HepG2 (cell line): ENCODE measurements at regions not wholly inside any gene's neighbourhood (a gene's known extent, or its start where the extent isn't known, plus 50 kb on each side); places are given as distances from the start of the nearest gene placed in this dataset.

Experiments used
- ATAC-seq: fragments of 200-7000 bp; cut with Tn5 transposase; 3 replicates; pipeline ENCODE4 v1.9.1; 2020; ENCODE audit warnings: mild to moderate bottlenecking, moderate library complexity
- BruUV-seq: library from RNA; stranded (reverse); fragments of 400-500 nt; replicated peaks from 2 replicates; lab custom pipeline; 2021; lab: Mats Ljungman, UMichigan
- CTCF ChIA-PET: fragments of 300-600 bp; formaldehyde crosslinking; extraction: SDS; loops from one replicate; lab custom pipeline; 2021; ENCODE audit warnings: low total read pairs, inconsistent platforms, low intra/inter-chr PET ratio; lab: Yijun Ruan, JAX
- POLR2A ChIA-PET: fragments of 350-600 bp; sonication (Branson Sonifier 250); formaldehyde crosslinking; loops from one replicate; lab custom pipeline; 2020; ENCODE audit warnings: antibody characterized with exemption, inconsistent platforms; lab: Yijun Ruan, JAX
- DNase-seq: peaks from one replicate; pipeline ENCODE4 v3.0.0-alpha.2; 2015; ENCODE audit warnings: low spot score
- FAIRE-seq: peaks from 3 replicates; lab custom pipeline; 2011; peaks lifted over from hg19 to GRCh38; lab: Jason Lieb, UNC
- H2AFZ ChIP-seq: one replicate; pipeline ENCODE4 v1.6.1; 2011; ENCODE audit warnings: low read length, inconsistent platforms
- H3K27ac ChIP-seq: fragments of 300-600 bp; 3 replicates; pipeline ENCODE4 v1.8.0; 2011; ENCODE audit warnings: mixed run types, mild to moderate bottlenecking, mixed read lengths, low read length, inconsistent platforms; ENCODE audit not compliant: insufficient read depth; ENCODE audit errors: extremely low read length
- H3K27me3 ChIP-seq, 2 experiments: fragments of 200-600 bp in 1 of 2; 2 replicates in 1 of 2; 3 replicates in 1 of 2; pipeline versions ENCODE4 v1.6.0 to v1.8.0; 2011; ENCODE audit warnings: low read length in 2 of 2, mild to moderate bottlenecking in 2 of 2, moderate library complexity in 2 of 2, inconsistent platforms in 1 of 2; ENCODE audit not compliant: insufficient read depth in 2 of 2, control insufficient read depth in 1 of 2
- H3K36me3 ChIP-seq, 2 experiments: fragments of 200-600 bp in 1 of 2; replicated peaks in 1 of 2; 2 replicates in 1 of 2; 3 replicates in 1 of 2; pipeline versions ENCODE4 v1.5.1 to v1.8.0; 2011; ENCODE audit warnings: low read length in 2 of 2, inconsistent platforms in 1 of 2; ENCODE audit not compliant: insufficient read depth in 2 of 2, control insufficient read depth in 1 of 2
- H3K4me1 ChIP-seq: 2 replicates; pipeline ENCODE4 v1.5.1; 2012; ENCODE audit warnings: low read length, inconsistent platforms; ENCODE audit not compliant: insufficient read depth
- H3K4me2 ChIP-seq: 2 replicates; pipeline ENCODE4 v1.6.0; 2011; ENCODE audit warnings: low read depth, low read length, inconsistent platforms
- H3K4me3 ChIP-seq, 3 experiments: fragments of 200-600 bp in 1 of 3; sonication (generic), shearing (Covaris generic) in 1 of 3; replicated peaks in 1 of 3; 2 replicates each; pipeline ENCODE4 v1.5.1; 2011 to 2016; ENCODE audit warnings: low read length in 3 of 3, inconsistent platforms in 2 of 3, low read depth in 2 of 3, mild to moderate bottlenecking in 2 of 3, control low read depth in 1 of 3, mixed read lengths in 1 of 3; ENCODE audit not compliant: insufficient read depth in 1 of 3
- H3K79me2 ChIP-seq: one replicate; pipeline ENCODE4 v1.6.1; 2011; ENCODE audit warnings: low read length, inconsistent platforms; ENCODE audit not compliant: insufficient read depth
- H3K9ac ChIP-seq: 2 replicates; pipeline ENCODE4 v1.6.0; 2011; ENCODE audit warnings: mild to moderate bottlenecking, low read depth, low read length, inconsistent platforms; ENCODE audit not compliant: insufficient read depth
- H3K9me3 ChIP-seq: 2 replicates; pipeline ENCODE4 v1.5.1; 2012; ENCODE audit warnings: mild to moderate bottlenecking, low read length
- H4K20me1 ChIP-seq: 2 replicates; pipeline ENCODE4 v1.6.0; 2011; ENCODE audit warnings: inconsistent platforms, mild to moderate bottlenecking, low read length, moderate library complexity; ENCODE audit not compliant: insufficient read depth
- GPN1 ChIP-seq: sonication (generic); formaldehyde crosslinking; IDR thresholded peaks from 2 replicates; pipeline ENCODE4 v1.5.1; 2020; ENCODE audit warnings: missing genetic modification reagents, borderline replicate concordance
- KDM2A ChIP-seq: sonication (generic); formaldehyde crosslinking; IDR thresholded peaks from 2 replicates; pipeline ENCODE4 v1.4.0; 2020; ENCODE audit warnings: low read depth, missing genetic modification reagents, borderline replicate concordance
- LCORL ChIP-seq, 2 experiments: fragments of 450-650 bp in 1 of 2; sonication (generic) in 1 of 2; formaldehyde crosslinking in 1 of 2; IDR thresholded peaks; 2 replicates each; pipeline versions ENCODE4 v1.5.0 to v1.6.1; 2017 to 2020; ENCODE audit warnings: antibody characterized with exemption in 1 of 2, missing genetic modification reagents in 1 of 2
- MLLT10 ChIP-seq: sonication (generic); formaldehyde crosslinking; IDR thresholded peaks from 2 replicates; pipeline ENCODE4 v1.4.0; 2020; ENCODE audit warnings: missing genetic modification reagents
- NCOA5 ChIP-seq: sonication (generic); formaldehyde crosslinking; IDR thresholded peaks from 2 replicates; pipeline ENCODE4 v1.4.0; 2020; ENCODE audit warnings: missing genetic modification reagents
- NFATC3 ChIP-seq: sonication (generic); formaldehyde crosslinking; IDR thresholded peaks from 2 replicates; pipeline ENCODE4 v1.5.1; 2020; ENCODE audit warnings: mild to moderate bottlenecking, missing genetic modification reagents
- REST ChIP-seq, 2 experiments: IDR thresholded peaks; 2 replicates each; pipeline ENCODE4 v1.6.1; 2011 to 2012; ENCODE audit warnings: low read length in 2 of 2, borderline replicate concordance in 1 of 2, low read depth in 1 of 2, mild to moderate bottlenecking in 1 of 2, moderate library complexity in 1 of 2
- TCF7L2 ChIP-seq: IDR thresholded peaks from 2 replicates; pipeline ENCODE4 v1.6.1; 2011; ENCODE audit warnings: mild to moderate bottlenecking, low read depth, low read length, moderate library complexity
- TMF1 ChIP-seq: sonication (generic); formaldehyde crosslinking; IDR thresholded peaks from 2 replicates; pipeline ENCODE4 v1.8.1; 2022; ENCODE audit warnings: low read depth, missing genetic modification reagents
- ZNF142 ChIP-seq: sonication (generic); formaldehyde crosslinking; IDR thresholded peaks from 2 replicates; pipeline ENCODE4 v1.4.0; 2020; ENCODE audit warnings: missing genetic modification reagents
- ZNF333 ChIP-seq: sonication (generic); formaldehyde crosslinking; IDR thresholded peaks from 2 replicates; pipeline ENCODE4 v1.4.0; 2020; ENCODE audit warnings: mild to moderate bottlenecking, missing genetic modification reagents, borderline replicate concordance
- ZNF549 ChIP-seq: sonication (generic); formaldehyde crosslinking; IDR thresholded peaks from 2 replicates; pipeline ENCODE4 v1.5.0; 2020; ENCODE audit warnings: missing genetic modification reagents
- ZNF556 ChIP-seq: sonication (generic); formaldehyde crosslinking; IDR thresholded peaks from 2 replicates; pipeline ENCODE4 v1.4.0; 2020; ENCODE audit warnings: mild to moderate bottlenecking, missing genetic modification reagents, borderline replicate concordance
- ZNF776 ChIP-seq: sonication (generic); formaldehyde crosslinking; IDR thresholded peaks from 2 replicates; pipeline ENCODE4 v1.4.0; 2020; ENCODE audit warnings: mild to moderate bottlenecking, missing genetic modification reagents
- WGBS: methylation state at CpG from one replicate; pipeline ENCODE4 v1.1.6; 2017; ENCODE audit warnings: low lambda C conversion rate; 5-methylcytosine and 5-hydroxymethylcytosine counted together
- in situ Hi-C: cut with HindIII; loops from 2 replicates; pipeline ENCODE4 v1.10.0; 2017; ENCODE audit warnings: low pct_unique_long_range_greater_than_20kb; ENCODE audit not compliant: extremely low pct_ligation_motif_present
- intact Hi-C: fragments of 100-400 bp; cut with micrococcal nuclease; formaldehyde crosslinking; loops from one replicate; pipeline ENCODE4 v1.10.0; 2022; ENCODE audit not compliant: unreplicated experiment

GRCh38 chr10:8670461-8670860 is 616.0 kb downstream of the GATA3 start:
- no peak for TF ChIP-seq ZNF549 (CRISPR knock-in tag)
- TF ChIP-seq NCOA5 (CRISPR knock-in tag), result no peak
- TF ChIP-seq REST (IDR thresholded peaks at IDR 0.05; ENCODE audit: borderline replicate concordance in 1 of 2, low read depth in 1 of 2, low read length in 2 of 2), result no peak
- no peak for TF ChIP-seq ZNF556 (CRISPR knock-in tag)
- no peak for TF ChIP-seq TMF1 (CRISPR knock-in tag)
- no peak for TF ChIP-seq GPN1 (CRISPR knock-in tag)
- TF ChIP-seq ZNF142 (CRISPR knock-in tag), result no peak
- TF ChIP-seq LCORL (IDR thresholded peaks at IDR 0.05), result no peak
- TF ChIP-seq LCORL (CRISPR knock-in tag; IDR thresholded peaks at IDR 0.05), result no peak
- no peak for TF ChIP-seq ZNF333 (CRISPR knock-in tag)
- TF ChIP-seq MLLT10 (CRISPR knock-in tag), result no peak
- no peak for TF ChIP-seq TCF7L2
- no peak for TF ChIP-seq ZNF776 (CRISPR knock-in tag)
- no peak for TF ChIP-seq KDM2A (CRISPR knock-in tag)
- TF ChIP-seq NFATC3 (CRISPR knock-in tag), result no peak
- POLR2A ChIA-PET, result no interaction called here

More at GRCh38 chr10:8670461-8670860, 616.0 kb downstream of the GATA3 start:
- intact Hi-C loops (no loop called here), in situ Hi-C loops (no loop called here)
- Histone ChIP-seq H3K27ac (no peak overlapping the region), H4K20me1 (no peaks in the 10 kb centered on the region), H3K4me2 (no peak overlapping the region), H3K9me3 (no peaks in the 10 kb centered on the region), H3K27me3 (no peaks in the 10 kb centered on the region), H2AFZ (no peak overlapping the region), H3K4me1 (no peaks in the 10 kb centered on the region), H3K4me3 (no peak overlapping the region), H3K9ac (no peak overlapping the region), H3K36me3 (no peaks in the 10 kb centered on the region), H3K79me2 (no peaks in the 10 kb centered on the region)
- DNase-seq (no peak), ATAC-seq (no peak), FAIRE-seq (no peak)
- no TSS peak for BruUV-seq
- WGBS, result 2% methylated on average over 2 of the region's 2 CpGs
- CTCF ChIA-PET, result no interaction called here
